Gastroesophageal sphincter (tissue), 4 donors: ENCODE measurements at regions not wholly inside any gene's neighbourhood (a gene's known extent, or its start where the extent isn't known, plus 50 kb on each side); places are given as distances from the start of the nearest gene placed in this dataset.

ENCODE experiments used
- ATAC-seq: fragments of 150-250 bp; one replicate; pipeline ENCODE4 v1.9.1; 2016; ENCODE audit warnings: mild to moderate bottlenecking, moderate library complexity
- H3K27ac ChIP-seq, 4 donors: fragments of 200-600 bp; sonication (generic) in 3 of 4; 1 replicate in 3 of 4; 2 replicates in 1 of 4; pipeline ENCODE4 v1.5.1; 2016 to 2019
- H3K27me3 ChIP-seq: fragments of 200-600 bp; sonication (generic); one replicate; pipeline ENCODE4 v1.5.1; 2019
- H3K36me3 ChIP-seq, 2 donors: fragments of 200-600 bp; sonication (generic); one replicate each; pipeline ENCODE4 v1.5.1; 2019; ENCODE audit warnings: control low read depth in 1 of 2
- H3K4me1 ChIP-seq, 3 donors: fragments of 200-600 bp; sonication (generic); 1 replicate in 2 of 3; 2 replicates in 1 of 3; pipeline ENCODE4 v1.5.1; 2016 to 2019; ENCODE audit warnings: control low read depth in 2 of 3
- H3K4me3 ChIP-seq, 2 donors: fragments of 200-600 bp; sonication (generic); one replicate each; pipeline ENCODE4 v1.5.1; 2019; ENCODE audit warnings: mild to moderate bottlenecking in 1 of 2, moderate library complexity in 1 of 2
- H3K9me3 ChIP-seq, 3 donors: fragments of 200-600 bp; sonication (generic); one replicate each; pipeline ENCODE4 v1.5.1; 2017 to 2019; ENCODE audit warnings: control low read depth in 2 of 3
- EP300 ChIP-seq: sonication (generic); formaldehyde crosslinking; IDR thresholded peaks from one replicate; pipeline ENCODE4 v1.6.1; 2017; ENCODE audit warnings: antibody characterized with exemption, mild to moderate bottlenecking
- POLR2A ChIP-seq, 2 donors: fragments of 450-650 bp; IDR thresholded peaks; one replicate each; pipeline ENCODE4 v1.6.1; 2017; ENCODE audit warnings: antibody characterized with exemption in 2 of 2, mild to moderate bottlenecking in 2 of 2, moderate library complexity in 1 of 2
- POLR2AphosphoS5 ChIP-seq: sonication (generic); formaldehyde crosslinking; IDR thresholded peaks from one replicate; pipeline ENCODE4 v1.6.1; 2017; ENCODE audit warnings: antibody characterized with exemption
- WGBS, 2 donors: methylation state at CpG; one replicate each; pipeline ENCODE4 v1.1.5; 2018; ENCODE audit warnings: low coverage in 1 of 2; 5-methylcytosine and 5-hydroxymethylcytosine counted together
- TF ChIP-seq, protein P1 (sequence below), 4 experiments: fragments of 200-600 bp in 2 of 4; fragments of 450-650 bp in 2 of 4; sonication (generic) in 1 of 4; IDR thresholded peaks; one replicate each; pipeline ENCODE4 v1.5.1; 2017 to 2019; ENCODE audit warnings: antibody characterized with exemption in 4 of 4, mild to moderate bottlenecking in 2 of 4, moderate library complexity in 2 of 4

DNA sequence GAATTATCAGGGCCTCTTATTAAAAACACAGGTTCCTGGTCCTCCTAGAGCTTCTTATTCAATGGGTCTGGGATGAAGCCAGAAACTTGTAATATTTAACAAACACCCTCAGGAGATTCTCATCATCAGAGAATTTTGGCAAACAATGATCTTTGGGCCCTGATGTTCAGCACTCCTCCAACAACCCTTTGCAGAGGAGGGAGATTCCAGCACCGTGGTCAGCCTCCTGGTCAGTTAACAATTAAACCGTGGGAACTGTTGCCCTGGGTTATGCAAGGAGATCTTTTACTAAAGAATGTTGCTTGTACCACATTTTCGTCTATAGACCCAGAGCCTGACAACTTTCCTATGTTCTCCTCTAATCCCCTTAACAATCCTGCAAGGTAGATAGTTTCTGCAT lies 294.4 kb downstream of the PLPP3 start:
- Histone ChIP-seq H3K9me3 (no peaks in the 10 kb centered on the region), H3K4me1 (peaks cover 0 to 14% (median 0%) of the 10 kb centered on the region in 3 donors), H3K27ac (no peak overlapping the region), H3K4me3 (no peak overlapping the region), H3K27me3 (no peaks in the 10 kb centered on the region), H3K36me3 (no peaks in the 10 kb centered on the region)
- 29% methylated on average over 3 of the region's 3 CpGs; no CpG with 5 or more reads in 1 of the 2 donors for WGBS, 2 donors
- peak; percentile 48 for ATAC-seq
- TF ChIP-seq, protein P1, sequence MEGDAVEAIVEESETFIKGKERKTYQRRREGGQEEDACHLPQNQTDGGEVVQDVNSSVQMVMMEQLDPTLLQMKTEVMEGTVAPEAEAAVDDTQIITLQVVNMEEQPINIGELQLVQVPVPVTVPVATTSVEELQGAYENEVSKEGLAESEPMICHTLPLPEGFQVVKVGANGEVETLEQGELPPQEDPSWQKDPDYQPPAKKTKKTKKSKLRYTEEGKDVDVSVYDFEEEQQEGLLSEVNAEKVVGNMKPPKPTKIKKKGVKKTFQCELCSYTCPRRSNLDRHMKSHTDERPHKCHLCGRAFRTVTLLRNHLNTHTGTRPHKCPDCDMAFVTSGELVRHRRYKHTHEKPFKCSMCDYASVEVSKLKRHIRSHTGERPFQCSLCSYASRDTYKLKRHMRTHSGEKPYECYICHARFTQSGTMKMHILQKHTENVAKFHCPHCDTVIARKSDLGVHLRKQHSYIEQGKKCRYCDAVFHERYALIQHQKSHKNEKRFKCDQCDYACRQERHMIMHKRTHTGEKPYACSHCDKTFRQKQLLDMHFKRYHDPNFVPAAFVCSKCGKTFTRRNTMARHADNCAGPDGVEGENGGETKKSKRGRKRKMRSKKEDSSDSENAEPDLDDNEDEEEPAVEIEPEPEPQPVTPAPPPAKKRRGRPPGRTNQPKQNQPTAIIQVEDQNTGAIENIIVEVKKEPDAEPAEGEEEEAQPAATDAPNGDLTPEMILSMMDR (IDR thresholded peaks at IDR 0.05): no peak
- TF ChIP-seq POLR2AphosphoS5 (no peak), POLR2A (IDR thresholded peaks at IDR 0.05) (no peak)

DNA sequence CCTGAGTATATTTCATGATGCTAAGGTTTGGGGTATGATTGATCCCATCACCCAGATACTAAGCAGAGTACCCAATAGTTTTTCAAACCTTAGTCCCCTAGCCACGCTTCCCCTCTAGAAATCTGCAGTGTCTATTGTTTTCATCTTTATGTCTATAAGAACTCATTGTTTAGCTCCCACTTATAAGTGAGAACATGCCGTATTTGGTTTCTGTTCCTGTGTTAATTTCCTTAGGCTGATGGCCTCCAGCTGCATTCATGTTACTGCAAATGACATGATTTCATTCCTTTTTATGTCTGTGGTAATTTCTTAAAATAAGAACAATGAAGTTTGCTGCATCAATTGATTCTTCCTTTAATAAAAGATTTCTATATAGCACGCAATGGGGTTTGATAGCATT lies 301.3 kb downstream of the PLPP3 start:
- Histone ChIP-seq H3K36me3 (no peaks in the 10 kb centered on the region), H3K4me3 (no peak overlapping the region), H3K4me1 (no peaks in the 10 kb centered on the region), H3K27ac (no peak overlapping the region), H3K9me3 (no peaks in the 10 kb centered on the region), H3K27me3 (no peaks in the 10 kb centered on the region)
- no peak for ATAC-seq
- TF ChIP-seq POLR2A (IDR thresholded peaks at IDR 0.05): no peak
- no peak for TF ChIP-seq POLR2AphosphoS5
- TF ChIP-seq, protein P1 (IDR thresholded peaks at IDR 0.05): no peak
- no peak for TF ChIP-seq EP300
- 76 to 86% methylated on average over 3 of the region's 3 CpGs for WGBS, 2 donors

DNA sequence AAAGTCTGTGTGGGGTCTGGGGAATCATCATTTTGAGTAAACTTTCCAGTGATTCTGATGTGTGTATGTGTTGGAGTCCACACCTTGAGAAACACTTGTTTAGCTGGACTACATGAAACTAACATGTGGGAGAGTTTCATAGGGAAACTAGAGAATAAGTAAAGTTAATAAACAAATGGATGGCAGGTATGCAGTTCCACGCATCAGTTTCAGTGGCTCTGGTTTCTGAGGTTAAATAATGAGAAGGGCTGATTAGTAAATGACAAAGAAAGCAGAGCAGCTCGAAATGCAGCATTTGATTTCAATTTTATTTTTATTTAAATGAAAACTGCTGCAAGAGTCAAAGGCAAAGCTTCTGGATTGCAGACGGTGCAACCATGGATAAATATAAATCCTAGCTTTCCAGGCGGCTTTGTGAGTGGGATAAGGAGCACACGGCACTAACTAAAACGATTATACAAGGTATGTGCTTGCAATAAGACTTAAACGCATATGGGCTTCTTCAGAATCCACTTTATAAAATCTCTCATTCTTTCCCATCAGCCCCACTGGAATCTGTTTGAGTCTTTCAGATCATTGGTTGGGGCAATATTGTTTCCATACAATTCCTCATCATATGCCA lies 310.7 kb downstream of the PLPP3 start:
- Histone ChIP-seq H3K27ac (no peak overlapping the region), H3K9me3 (no peaks in the 10 kb centered on the region), H3K36me3 (no peaks in the 10 kb centered on the region), H3K4me1 (no peaks in the 10 kb centered on the region), H3K4me3 (no peak overlapping the region), H3K27me3 (no peaks in the 10 kb centered on the region)
- no peak for TF ChIP-seq POLR2A (IDR thresholded peaks at IDR 0.05)
- TF ChIP-seq, protein P1 (IDR thresholded peaks at IDR 0.05): no peak
- no peak for TF ChIP-seq POLR2AphosphoS5
- TF ChIP-seq EP300: no peak
- ATAC-seq: no peak
- WGBS, 2 donors: 83 to 85% methylated on average over 7 of the region's 7 CpGs

DNA sequence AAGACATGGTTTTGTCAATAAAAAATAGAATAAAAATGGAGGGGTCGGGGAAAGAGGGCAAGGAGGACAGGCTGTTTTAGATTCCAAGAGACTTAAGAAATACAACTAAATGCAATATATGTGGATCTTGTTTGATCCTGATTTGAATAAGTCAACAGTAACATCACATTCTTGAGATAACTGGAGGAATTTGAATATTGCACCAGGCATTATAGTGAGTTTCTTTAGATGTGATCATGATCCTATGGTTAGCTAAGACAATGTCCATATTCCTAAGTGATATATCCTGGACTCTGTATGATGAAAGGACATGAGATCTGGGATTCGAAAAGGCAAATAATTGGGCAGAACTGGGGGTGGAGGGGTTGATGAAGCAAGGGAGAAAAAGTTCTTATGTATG lies 311.8 kb downstream of the PLPP3 start:
- TF ChIP-seq, protein P1 (IDR thresholded peaks at IDR 0.05): no peak
- TF ChIP-seq POLR2A (IDR thresholded peaks at IDR 0.05): no peak
- TF ChIP-seq POLR2AphosphoS5: no peak
- no peak for TF ChIP-seq EP300
- no peak overlapping the region for H3K4me3 ChIP-seq
- no peaks in the 10 kb centered on the region for H3K9me3 ChIP-seq
- H3K36me3 ChIP-seq: no peaks in the 10 kb centered on the region
- WGBS, 2 donors: 90 to 100% methylated on average over 2 of the region's 2 CpGs
- no peak for ATAC-seq
- no peak overlapping the region for H3K27ac ChIP-seq
- no peaks in the 10 kb centered on the region for H3K4me1 ChIP-seq
- H3K27me3 ChIP-seq: no peaks in the 10 kb centered on the region

DNA sequence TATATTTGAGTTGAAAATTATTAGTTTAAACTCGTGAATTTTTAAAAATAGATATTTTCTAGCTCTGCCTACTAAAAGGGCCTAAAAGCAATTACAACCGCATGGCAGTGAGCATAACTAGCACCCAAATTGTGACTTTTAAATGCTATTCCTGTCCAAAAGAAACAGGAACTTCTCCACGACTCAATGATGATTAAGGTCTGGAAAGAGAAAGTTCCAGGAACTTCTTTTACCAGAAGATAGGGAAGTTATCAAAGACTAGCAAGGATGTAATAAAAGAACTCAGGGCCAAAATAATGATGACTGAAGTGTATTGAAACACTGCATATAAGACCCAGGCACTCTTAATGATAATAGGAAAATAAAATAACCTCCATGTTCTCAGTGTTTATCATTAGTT lies 313.0 kb downstream of the PLPP3 start:
- Histone ChIP-seq H3K4me1 (no peaks in the 10 kb centered on the region), H3K27ac (no peak overlapping the region), H3K36me3 (no peaks in the 10 kb centered on the region), H3K27me3 (no peaks in the 10 kb centered on the region), H3K4me3 (no peak overlapping the region), H3K9me3 (no peaks in the 10 kb centered on the region)
- TF ChIP-seq, protein P1 (IDR thresholded peaks at IDR 0.05): no peak
- TF ChIP-seq POLR2AphosphoS5 (no peak), EP300 (no peak), POLR2A (IDR thresholded peaks at IDR 0.05) (no peak)
- no peak for ATAC-seq
- 75 to 93% methylated on average over 3 of the region's 3 CpGs for WGBS, 2 donors
